DOHH2 (cell line): ENCODE measurements at regions not wholly inside any gene's neighbourhood (a gene's known extent, or its start where the extent isn't known, plus 50 kb on each side); places are given as distances from the start of the nearest gene placed in this dataset.

ENCODE experiments used
- H3F3A ChIP-seq: fragments of 200-600 bp; sonication (generic), shearing (Covaris generic); 2 replicates; pipeline ENCODE4 v1.6.0; 2016; ENCODE audit warnings: antibody characterized with exemption, mild to moderate bottlenecking; ENCODE audit not compliant: control insufficient read depth, insufficient read depth
- H3K27ac ChIP-seq: fragments of 200-600 bp; sonication (generic); 2 replicates; pipeline ENCODE4 v1.5.1; 2014; ENCODE audit warnings: low read depth, mild to moderate bottlenecking, low read length, moderate library complexity
- H3K27me3 ChIP-seq: fragments of 200-600 bp; sonication (generic); 2 replicates; pipeline ENCODE4 v1.6.1; 2014; ENCODE audit warnings: mild to moderate bottlenecking, low read length, mixed read lengths; ENCODE audit not compliant: control insufficient read depth
- H3K36me3 ChIP-seq: fragments of 200-600 bp; sonication (generic); 2 replicates; pipeline ENCODE4 v1.6.1; 2014; ENCODE audit warnings: mild to moderate bottlenecking, low read length, moderate library complexity, mixed read lengths; ENCODE audit not compliant: control insufficient read depth
- H3K4me1 ChIP-seq: fragments of 200-600 bp; sonication (generic); 2 replicates; pipeline ENCODE4 v1.6.1; 2014; ENCODE audit warnings: mild to moderate bottlenecking, low read length, mixed read lengths; ENCODE audit not compliant: control insufficient read depth
- H3K4me2 ChIP-seq: fragments of 200-600 bp; sonication (generic); 2 replicates; pipeline ENCODE4 v1.6.0; 2014; ENCODE audit warnings: mild to moderate bottlenecking, low read length, moderate library complexity
- H3K4me3 ChIP-seq: fragments of 200-600 bp; sonication (generic); 2 replicates; pipeline ENCODE4 v1.5.1; 2014; ENCODE audit warnings: mild to moderate bottlenecking, low read length, mixed read lengths
- H3K79me2 ChIP-seq: fragments of 200-600 bp; sonication (generic); 2 replicates; pipeline ENCODE4 v1.6.1; 2014; ENCODE audit warnings: mild to moderate bottlenecking, low read length, mixed read lengths; ENCODE audit not compliant: control insufficient read depth
- H3K9me2 ChIP-seq: fragments of 200-600 bp; sonication (generic); replicated peaks from 2 replicates; pipeline ENCODE4 v1.6.1; 2014; ENCODE audit warnings: mild to moderate bottlenecking, low read length, mixed read lengths; ENCODE audit not compliant: control insufficient read depth
- H3K9me3 ChIP-seq: fragments of 200-600 bp; sonication (generic); 2 replicates; pipeline ENCODE4 v1.6.1; 2014; ENCODE audit warnings: antibody characterized with exemption, low read length, mixed read lengths; ENCODE audit not compliant: control insufficient read depth, insufficient read depth
- H4K20me1 ChIP-seq: fragments of 200-600 bp; sonication (generic); 2 replicates; pipeline ENCODE4 v1.6.0; 2014; ENCODE audit warnings: low read depth, mild to moderate bottlenecking, antibody characterized with exemption, low read length, moderate library complexity; ENCODE audit not compliant: control insufficient read depth, insufficient read depth
- EZH2phosphoT487 ChIP-seq: fragments of 200-600 bp; sonication (generic); IDR thresholded peaks from 2 replicates; pipeline ENCODE4 v1.6.1; 2017; ENCODE audit warnings: borderline replicate concordance, mild to moderate bottlenecking, antibody characterized with exemption, low read length, moderate library complexity, mixed read lengths
- TF ChIP-seq, protein P1 (sequence below): fragments of 200-600 bp; sonication (generic); IDR thresholded peaks from one replicate; pipeline ENCODE4 v1.5.1; 2014; ENCODE audit warnings: antibody characterized with exemption, mild to moderate bottlenecking, low read depth, low read length; ENCODE audit not compliant: poor library complexity, severe bottlenecking

DNA sequence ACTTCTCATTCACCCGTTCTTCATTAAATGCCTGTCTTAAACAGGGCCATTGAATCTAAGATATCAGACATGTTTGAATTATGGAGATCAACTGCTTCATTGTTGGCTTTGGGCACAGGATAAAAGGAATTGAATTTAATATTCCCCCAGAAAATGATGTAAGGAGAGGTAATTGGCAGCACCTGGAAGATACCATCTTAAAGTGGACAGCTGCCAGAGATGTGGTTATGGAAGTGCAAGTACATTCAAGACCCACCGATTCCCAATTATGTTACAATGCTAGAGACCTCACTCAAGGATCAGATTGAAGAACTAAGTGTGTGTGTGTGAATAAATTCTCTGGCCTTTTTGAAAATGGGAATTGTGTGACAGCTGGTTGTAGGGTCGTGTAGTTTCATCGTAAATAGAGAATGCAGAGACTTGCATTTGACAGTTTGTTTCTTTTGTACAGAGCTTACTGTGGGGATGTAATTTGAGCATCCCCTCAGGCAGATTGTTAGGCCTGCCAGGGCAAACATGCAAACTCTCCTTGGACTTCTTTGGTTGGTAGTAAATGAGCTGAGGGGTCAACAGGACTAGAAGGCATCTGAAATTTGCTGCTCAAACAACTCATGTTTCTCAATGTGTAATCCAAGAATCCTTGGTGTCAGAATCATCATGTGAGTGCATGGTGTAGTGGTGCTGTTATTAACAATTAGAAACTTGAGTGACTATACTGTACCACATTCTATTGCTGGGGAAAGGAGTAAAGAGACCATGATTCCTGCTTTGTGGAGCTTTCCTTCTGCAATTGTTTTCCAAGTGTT lies 359.2 kb upstream of the THRB start:
- Histone ChIP-seq H3K9me2 (no peaks in the 10 kb centered on the region), H3K27ac (no peak overlapping the region), H3K4me1 (no peaks in the 10 kb centered on the region), H3K4me3 (no peak overlapping the region), H3F3A (no peaks in the 10 kb centered on the region), H3K9me3 (no peaks in the 10 kb centered on the region), H3K36me3 (no peaks in the 10 kb centered on the region), H3K79me2 (no peaks in the 10 kb centered on the region), H3K27me3 (no peaks in the 10 kb centered on the region), H3K4me2 (no peak overlapping the region), H4K20me1 (no peaks in the 10 kb centered on the region)
- TF ChIP-seq, protein P1, sequence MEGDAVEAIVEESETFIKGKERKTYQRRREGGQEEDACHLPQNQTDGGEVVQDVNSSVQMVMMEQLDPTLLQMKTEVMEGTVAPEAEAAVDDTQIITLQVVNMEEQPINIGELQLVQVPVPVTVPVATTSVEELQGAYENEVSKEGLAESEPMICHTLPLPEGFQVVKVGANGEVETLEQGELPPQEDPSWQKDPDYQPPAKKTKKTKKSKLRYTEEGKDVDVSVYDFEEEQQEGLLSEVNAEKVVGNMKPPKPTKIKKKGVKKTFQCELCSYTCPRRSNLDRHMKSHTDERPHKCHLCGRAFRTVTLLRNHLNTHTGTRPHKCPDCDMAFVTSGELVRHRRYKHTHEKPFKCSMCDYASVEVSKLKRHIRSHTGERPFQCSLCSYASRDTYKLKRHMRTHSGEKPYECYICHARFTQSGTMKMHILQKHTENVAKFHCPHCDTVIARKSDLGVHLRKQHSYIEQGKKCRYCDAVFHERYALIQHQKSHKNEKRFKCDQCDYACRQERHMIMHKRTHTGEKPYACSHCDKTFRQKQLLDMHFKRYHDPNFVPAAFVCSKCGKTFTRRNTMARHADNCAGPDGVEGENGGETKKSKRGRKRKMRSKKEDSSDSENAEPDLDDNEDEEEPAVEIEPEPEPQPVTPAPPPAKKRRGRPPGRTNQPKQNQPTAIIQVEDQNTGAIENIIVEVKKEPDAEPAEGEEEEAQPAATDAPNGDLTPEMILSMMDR = no peak
- TF ChIP-seq EZH2phosphoT487 = no peak

DNA sequence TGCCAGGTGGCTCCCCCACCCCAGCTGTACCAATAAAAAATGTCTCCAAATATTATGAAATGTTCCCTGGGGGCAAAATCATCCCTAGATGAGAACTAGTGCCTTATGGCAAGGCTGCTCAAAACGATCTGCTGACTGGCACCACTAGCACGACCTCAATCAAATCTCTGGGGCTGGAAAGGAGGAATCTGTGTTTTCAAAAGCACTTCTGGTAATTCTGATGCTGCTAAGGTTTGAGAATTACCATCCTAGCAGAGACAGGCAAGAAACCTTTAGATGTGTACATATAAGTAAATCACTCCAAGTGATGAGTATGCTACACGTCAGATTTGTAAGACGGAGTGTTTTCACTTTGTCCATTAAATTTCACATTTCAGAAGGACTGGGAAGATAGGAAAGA lies 360.1 kb upstream of the THRB start:
- TF ChIP-seq EZH2phosphoT487 = no peak
- TF ChIP-seq, protein P1 = no peak

DNA sequence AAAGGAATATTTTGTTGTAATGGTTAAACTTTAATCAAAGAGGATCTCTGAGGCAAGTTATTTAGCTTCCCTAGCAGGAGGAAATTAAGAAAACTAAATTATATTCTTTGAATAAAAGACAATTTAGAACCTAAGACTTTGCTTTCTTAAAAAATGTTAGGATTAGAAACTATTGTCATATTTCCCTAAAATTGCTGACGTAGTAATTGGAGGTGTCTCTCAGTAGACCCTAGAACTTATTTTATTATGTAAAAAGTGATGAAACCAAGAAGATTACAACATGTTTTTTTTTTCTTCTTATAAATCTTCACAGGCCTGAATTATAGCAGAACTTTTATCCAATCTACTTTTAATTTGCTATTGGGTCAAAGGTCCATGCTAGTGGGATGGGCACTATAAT lies 363.3 kb upstream of the THRB start:
- Histone ChIP-seq H3F3A (no peaks in the 10 kb centered on the region), H3K4me1 (no peaks in the 10 kb centered on the region), H3K79me2 (no peaks in the 10 kb centered on the region), H3K9me3 (no peaks in the 10 kb centered on the region), H3K27ac (no peak overlapping the region), H4K20me1 (no peaks in the 10 kb centered on the region), H3K4me2 (no peak overlapping the region), H3K36me3 (no peaks in the 10 kb centered on the region), H3K4me3 (no peak overlapping the region), H3K27me3 (no peaks in the 10 kb centered on the region), H3K9me2 (no peaks in the 10 kb centered on the region)
- no peak for TF ChIP-seq EZH2phosphoT487
- TF ChIP-seq, protein P1 = no peak

More for the DNA sequence above, 360.1 kb upstream of the THRB start:
- Histone ChIP-seq H3F3A (no peaks in the 10 kb centered on the region), H3K9me3 (no peaks in the 10 kb centered on the region), H3K27me3 (no peaks in the 10 kb centered on the region), H3K27ac (no peak overlapping the region), H3K4me3 (no peak overlapping the region), H3K4me2 (no peak overlapping the region), H4K20me1 (no peaks in the 10 kb centered on the region), H3K79me2 (no peaks in the 10 kb centered on the region), H3K4me1 (no peaks in the 10 kb centered on the region), H3K9me2 (no peaks in the 10 kb centered on the region), H3K36me3 (no peaks in the 10 kb centered on the region)
